ENCODE measurements at regions not wholly inside any gene's neighbourhood (a gene's known extent, or its start where the extent isn't known, plus 50 kb on each side); places are given as distances from the start of the nearest gene placed in this dataset.

DNA sequence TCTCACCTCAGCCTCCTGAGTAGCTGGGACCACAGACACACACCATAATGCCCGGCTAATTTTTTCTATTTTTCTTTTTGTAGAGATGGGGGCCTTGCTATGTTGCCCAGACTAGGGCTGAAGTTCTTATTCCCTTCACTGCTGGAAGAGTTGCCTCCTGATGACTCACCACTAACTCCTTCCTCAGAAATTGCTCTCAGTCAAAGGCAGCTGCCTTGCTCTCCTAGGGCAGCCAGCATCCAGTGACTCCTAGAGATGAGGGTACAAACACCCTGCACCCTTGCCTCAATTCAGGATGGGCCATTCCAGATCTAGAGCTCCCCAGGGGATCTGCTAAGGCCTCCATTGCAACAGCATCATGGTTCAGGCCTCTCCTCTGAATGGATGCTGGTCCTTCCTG is 54.0 kb upstream of the RASSF8 start:
- no peak for DNase-seq
- Histone ChIP-seq H3K36me3 (replicated peaks; ENCODE audit: control insufficient read depth, insufficient read depth, low read length) (no peaks in the 10 kb centered on the region), H3K27me3 (ENCODE audit: control insufficient read depth, insufficient read depth, low read length) (no peaks in the 10 kb centered on the region), H3K4me3 (ENCODE audit: insufficient read depth, low read depth, low read length) (no peak overlapping the region)

DNA sequence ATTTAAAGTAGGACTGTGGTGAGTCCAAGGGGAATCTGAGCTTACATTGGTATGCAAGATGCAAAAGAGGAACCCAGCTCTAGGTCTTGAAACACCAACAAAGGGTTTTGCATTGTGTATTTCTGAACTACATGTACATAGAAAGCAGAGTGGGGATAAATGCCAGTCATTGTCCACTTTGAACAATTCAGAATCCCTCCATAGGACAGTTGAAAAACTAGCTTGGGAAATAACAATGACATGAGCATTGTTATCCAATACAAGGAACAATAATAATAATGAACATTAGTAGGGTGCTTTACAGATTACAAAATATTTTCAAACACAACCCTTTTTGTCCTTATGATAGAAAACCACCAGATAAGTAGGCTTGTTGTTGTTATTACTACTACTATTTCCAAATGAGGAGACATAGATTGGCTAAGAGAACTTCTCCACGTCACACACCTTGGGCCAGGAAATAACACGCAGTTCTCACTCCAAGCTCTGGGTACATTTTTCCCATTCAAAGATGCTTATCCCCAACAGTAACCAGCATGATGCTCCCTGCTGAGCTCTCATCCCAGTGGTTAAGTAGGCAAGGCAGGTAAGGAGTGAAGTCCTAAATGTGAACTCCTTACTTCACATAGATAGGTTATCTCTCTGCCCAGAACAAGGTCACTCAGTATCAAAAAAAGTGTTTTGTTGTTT is 51.7 kb upstream of the RASSF8 start:
- Histone ChIP-seq H3K36me3 (replicated peaks; ENCODE audit: control insufficient read depth, insufficient read depth, low read length) (no peaks in the 10 kb centered on the region), H3K27me3 (ENCODE audit: control insufficient read depth, insufficient read depth, low read length) (no peaks in the 10 kb centered on the region), H3K4me3 (ENCODE audit: insufficient read depth, low read depth, low read length) (no peak overlapping the region)
- DNase-seq: no peak

All from H7 (cell line).